ENCODE measurements at regions not wholly inside any gene's neighbourhood (a gene's known extent, or its start where the extent isn't known, plus 50 kb on each side); places are given as distances from the start of the nearest gene placed in this dataset.

GRCh38 chr18:64202863-64203262, 54.0 kb upstream of the LINC00305 start:
- no peak overlapping the region for H3K4me2 ChIP-seq
- H3K9ac ChIP-seq: no peak overlapping the region
- TF ChIP-seq, protein P1, sequence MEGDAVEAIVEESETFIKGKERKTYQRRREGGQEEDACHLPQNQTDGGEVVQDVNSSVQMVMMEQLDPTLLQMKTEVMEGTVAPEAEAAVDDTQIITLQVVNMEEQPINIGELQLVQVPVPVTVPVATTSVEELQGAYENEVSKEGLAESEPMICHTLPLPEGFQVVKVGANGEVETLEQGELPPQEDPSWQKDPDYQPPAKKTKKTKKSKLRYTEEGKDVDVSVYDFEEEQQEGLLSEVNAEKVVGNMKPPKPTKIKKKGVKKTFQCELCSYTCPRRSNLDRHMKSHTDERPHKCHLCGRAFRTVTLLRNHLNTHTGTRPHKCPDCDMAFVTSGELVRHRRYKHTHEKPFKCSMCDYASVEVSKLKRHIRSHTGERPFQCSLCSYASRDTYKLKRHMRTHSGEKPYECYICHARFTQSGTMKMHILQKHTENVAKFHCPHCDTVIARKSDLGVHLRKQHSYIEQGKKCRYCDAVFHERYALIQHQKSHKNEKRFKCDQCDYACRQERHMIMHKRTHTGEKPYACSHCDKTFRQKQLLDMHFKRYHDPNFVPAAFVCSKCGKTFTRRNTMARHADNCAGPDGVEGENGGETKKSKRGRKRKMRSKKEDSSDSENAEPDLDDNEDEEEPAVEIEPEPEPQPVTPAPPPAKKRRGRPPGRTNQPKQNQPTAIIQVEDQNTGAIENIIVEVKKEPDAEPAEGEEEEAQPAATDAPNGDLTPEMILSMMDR (conservative IDR thresholded peaks at IDR 0.05; ENCODE audit: low read depth, low read length): no peak
- H3K27me3 ChIP-seq (ENCODE audit: insufficient read depth, low read depth): no peaks in the 10 kb centered on the region
- no peak overlapping the region for H2AFZ ChIP-seq (ENCODE audit: low read depth)
- H3K4me3 ChIP-seq (IDR thresholded peaks at IDR 0.05; ENCODE audit: insufficient read depth, low read depth, low read length): no peak overlapping the region
- H4K20me1 ChIP-seq (ENCODE audit: insufficient read depth): no peaks in the 10 kb centered on the region
- no peaks in the 10 kb centered on the region for H3K36me3 ChIP-seq (ENCODE audit: insufficient read depth)
- no peak overlapping the region for H3K27ac ChIP-seq
- H3K79me2 ChIP-seq (ENCODE audit: insufficient read depth, low read depth): no peaks in the 10 kb centered on the region
- no peaks in the 10 kb centered on the region for H3K4me1 ChIP-seq (ENCODE audit: low read depth, poor library complexity, severe bottlenecking)

- Histone ChIP-seq H4K20me1 (ENCODE audit: insufficient read depth) (no peaks in the 10 kb centered on the region), H3K4me2 (no peak overlapping the region), H2AFZ (ENCODE audit: low read depth) (no peak overlapping the region), H3K9ac (no peak overlapping the region), H3K79me2 (ENCODE audit: insufficient read depth, low read depth) (no peaks in the 10 kb centered on the region), H3K36me3 (ENCODE audit: insufficient read depth) (no peaks in the 10 kb centered on the region), H3K27me3 (ENCODE audit: insufficient read depth, low read depth) (no peaks in the 10 kb centered on the region), H3K27ac (no peak overlapping the region), H3K4me3 (IDR thresholded peaks at IDR 0.05; ENCODE audit: insufficient read depth, low read depth, low read length) (no peak overlapping the region), H3K4me1 (ENCODE audit: low read depth, poor library complexity, severe bottlenecking) (no peaks in the 10 kb centered on the region)
- TF ChIP-seq, protein P1 (conservative IDR thresholded peaks at IDR 0.05; ENCODE audit: low read depth, low read length): no peak
Measured at GRCh38 chr18:64202210-64202836, 53.4 kb upstream of the LINC00305 start.

DNA sequence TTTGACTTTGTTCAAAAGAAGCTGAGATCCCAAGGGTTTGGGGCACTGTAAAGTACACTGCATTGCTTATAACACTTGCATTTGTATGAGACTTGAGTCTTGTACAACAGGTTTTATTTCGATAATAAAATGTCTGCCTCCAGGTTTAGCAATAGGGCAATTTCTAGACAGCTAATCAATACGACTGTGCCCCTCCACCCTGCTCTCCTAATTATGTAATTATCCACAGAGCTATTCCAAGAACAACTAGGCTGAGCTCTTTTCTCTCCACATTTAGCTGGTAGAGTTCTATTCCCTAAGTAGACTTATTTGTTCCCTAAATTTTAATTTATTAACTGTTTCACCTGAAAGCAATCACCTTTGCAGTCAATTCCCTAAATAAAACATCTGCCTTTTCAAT, 52.9 kb upstream of the LINC00305 start:
- Histone ChIP-seq H3K79me2 (ENCODE audit: insufficient read depth, low read depth) (no peaks in the 10 kb centered on the region), H3K4me2 (no peak overlapping the region), H3K36me3 (ENCODE audit: insufficient read depth) (no peaks in the 10 kb centered on the region), H4K20me1 (ENCODE audit: insufficient read depth) (no peaks in the 10 kb centered on the region), H3K4me3 (IDR thresholded peaks at IDR 0.05; ENCODE audit: insufficient read depth, low read depth, low read length) (no peak overlapping the region), H2AFZ (ENCODE audit: low read depth) (no peak overlapping the region), H3K27me3 (ENCODE audit: insufficient read depth, low read depth) (no peaks in the 10 kb centered on the region), H3K27ac (no peak overlapping the region), H3K4me1 (ENCODE audit: low read depth, poor library complexity, severe bottlenecking) (no peaks in the 10 kb centered on the region), H3K9ac (no peak overlapping the region)
- TF ChIP-seq, protein P1 (conservative IDR thresholded peaks at IDR 0.05; ENCODE audit: low read depth, low read length): no peak

DNA sequence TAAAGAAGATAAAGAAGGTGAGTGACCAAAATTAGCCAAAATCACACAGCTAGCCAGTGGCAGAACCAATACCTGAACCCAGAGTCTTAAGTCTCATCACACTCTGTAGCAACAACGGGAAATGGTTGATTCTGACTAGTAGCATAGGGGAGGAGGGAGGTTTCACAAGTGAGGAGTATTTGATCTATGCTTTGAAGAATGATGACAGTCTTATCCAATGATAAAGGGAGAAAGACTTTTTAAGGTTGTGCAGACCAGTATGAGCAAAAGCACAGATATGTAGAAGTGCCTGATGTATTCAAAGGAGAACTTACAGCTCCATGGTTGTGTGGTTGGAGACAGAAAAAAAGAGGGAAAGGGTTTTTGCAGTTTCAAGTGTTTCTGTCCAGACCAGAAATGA, 50.7 kb upstream of the LINC00305 start:
- no peak overlapping the region for H3K9ac ChIP-seq
- no peaks in the 10 kb centered on the region for H4K20me1 ChIP-seq (ENCODE audit: insufficient read depth)
- no peaks in the 10 kb centered on the region for H3K36me3 ChIP-seq (ENCODE audit: insufficient read depth)
- H3K27me3 ChIP-seq (ENCODE audit: insufficient read depth, low read depth): no peaks in the 10 kb centered on the region
- H3K79me2 ChIP-seq (ENCODE audit: insufficient read depth, low read depth): no peaks in the 10 kb centered on the region
- no peaks in the 10 kb centered on the region for H3K4me1 ChIP-seq (ENCODE audit: low read depth, poor library complexity, severe bottlenecking)
- H3K27ac ChIP-seq: no peak overlapping the region
- H3K4me2 ChIP-seq: no peak overlapping the region
- TF ChIP-seq, protein P1 (conservative IDR thresholded peaks at IDR 0.05; ENCODE audit: low read depth, low read length): no peak
- H3K4me3 ChIP-seq (IDR thresholded peaks at IDR 0.05; ENCODE audit: insufficient read depth, low read depth, low read length): no peak overlapping the region
- no peak overlapping the region for H2AFZ ChIP-seq (ENCODE audit: low read depth)

All from KMS-11 (cell line).